ENCODE measurements at regions not wholly inside any gene's neighbourhood (a gene's known extent, or its start where the extent isn't known, plus 50 kb on each side); places are given as distances from the start of the nearest gene placed in this dataset.
"Not testable (repeated sequence)": the region's sequence is repeated elsewhere in the genome, so short reads cannot be mapped to it uniquely, and the experiment has no call there.

GRCh38 chr6:92473056-92473455 lies 946.3 kb downstream of the EPHA7 start:
- DNase-seq, result no peak

DNA sequence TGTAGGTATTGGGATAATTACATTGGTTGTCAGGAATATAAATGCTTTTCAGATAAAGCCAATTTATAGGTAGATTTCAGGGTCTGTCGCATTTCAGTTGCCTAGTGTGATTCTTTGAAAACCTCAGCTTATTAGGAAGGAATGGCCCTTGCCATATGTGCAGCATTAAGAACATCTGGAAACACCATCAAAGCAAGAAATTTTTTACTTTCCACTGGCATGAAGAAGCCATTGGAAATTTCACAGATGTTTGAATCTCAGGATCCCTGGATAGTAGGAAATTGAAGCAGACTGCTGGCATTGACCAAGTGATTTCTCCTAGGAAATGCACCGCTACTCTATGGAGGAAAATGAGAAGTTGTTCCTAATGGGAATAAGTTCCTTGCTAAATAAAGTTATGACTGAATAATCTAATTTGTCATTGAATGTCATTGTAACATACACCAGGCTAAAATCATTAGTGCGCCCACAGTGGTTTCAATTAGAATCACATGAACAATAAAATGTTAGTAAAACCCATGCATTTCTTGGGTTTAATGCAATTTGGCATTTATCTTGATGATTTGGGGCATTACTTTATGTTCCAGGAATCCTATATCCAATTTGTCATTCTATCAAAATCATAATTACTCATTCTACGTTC lies 950.1 kb downstream of the EPHA7 start:
- DNase-seq, result no peak

GRCh38 chr6:92468066-92468465 lies 951.3 kb downstream of the EPHA7 start:
- no peak for DNase-seq

DNA sequence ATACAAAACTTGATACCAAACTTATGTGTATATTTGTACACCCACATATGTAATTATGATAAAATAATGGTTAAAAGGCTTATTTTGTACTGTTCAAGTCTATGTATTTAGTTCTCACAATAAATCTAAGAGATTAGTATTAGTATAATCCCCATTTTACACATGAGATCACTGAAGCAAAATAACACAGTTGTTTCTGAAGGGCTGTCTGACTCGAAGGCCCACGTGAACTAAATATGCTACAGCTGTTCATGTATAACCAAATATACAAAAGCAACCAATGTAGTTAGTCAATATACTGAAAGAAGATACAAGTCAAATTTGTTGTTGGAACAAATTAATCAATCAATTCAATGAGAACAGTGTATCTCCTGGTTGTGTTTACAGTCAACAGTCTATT lies 959.2 kb downstream of the EPHA7 start:
- DNase-seq, result no peak

- no peak for DNase-seq
Observed at GRCh38 chr6:92459606-92460005, 959.8 kb downstream of the EPHA7 start.

- no peak for DNase-seq
Observed at GRCh38 chr6:92446052-92446451, 973.3 kb downstream of the EPHA7 start.

GRCh38 chr6:92433911-92434310 lies 985.4 kb downstream of the EPHA7 start:
- DNase-seq, result no peak

GRCh38 chr6:92431502-92431901 lies 987.9 kb downstream of the EPHA7 start:
- DNase-seq, result no peak

DNA sequence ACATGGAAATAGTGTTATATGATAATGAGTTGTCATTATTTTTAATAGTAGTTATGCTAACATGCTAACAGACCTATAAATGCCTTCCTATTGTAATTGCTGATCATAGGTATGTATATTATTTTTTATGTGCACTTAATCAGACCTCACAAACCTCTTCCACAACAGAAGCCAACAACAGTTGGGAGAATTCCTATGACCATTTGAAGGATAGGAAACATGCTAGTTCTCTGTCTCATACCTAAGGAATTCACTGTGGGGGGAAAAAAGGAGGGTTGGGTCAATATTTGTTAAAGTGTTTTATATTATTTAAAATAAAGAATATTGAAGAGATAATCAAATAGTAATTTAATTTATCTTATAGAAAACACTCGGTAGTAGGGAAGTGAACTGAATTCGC lies 990.9 kb downstream of the EPHA7 start:
- DNase-seq, result no peak

- no peak for DNase-seq
Observed at GRCh38 chr6:92427453-92427852, 991.9 kb downstream of the EPHA7 start.

DNA sequence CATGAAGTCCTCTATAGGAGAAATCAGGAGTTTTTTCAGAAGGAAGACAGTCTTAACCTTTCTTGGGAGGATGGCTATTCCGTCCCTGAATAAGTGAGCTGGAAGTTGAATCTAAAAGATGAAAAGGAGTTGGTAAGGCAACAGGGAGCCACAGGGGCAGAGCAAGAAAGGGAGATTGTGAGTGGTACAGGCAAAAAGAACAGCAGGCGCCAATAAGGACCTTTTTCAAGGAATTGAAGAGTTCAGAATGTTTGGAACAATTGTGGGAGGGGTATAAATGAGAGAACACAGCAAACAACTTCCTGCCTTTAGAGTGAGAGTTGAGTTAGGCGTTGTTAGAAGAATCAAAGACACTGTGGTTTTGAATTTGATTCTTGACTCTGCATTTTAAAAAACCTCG lies 1003.7 kb downstream of the EPHA7 start:
- no peak for DNase-seq

- no peak for DNase-seq
Observed at GRCh38 chr6:92408350-92408749, 1011.0 kb downstream of the EPHA7 start.

GRCh38 chr6:92404281-92404680 lies 1015.1 kb downstream of the EPHA7 start:
- no peak for DNase-seq

DNA sequence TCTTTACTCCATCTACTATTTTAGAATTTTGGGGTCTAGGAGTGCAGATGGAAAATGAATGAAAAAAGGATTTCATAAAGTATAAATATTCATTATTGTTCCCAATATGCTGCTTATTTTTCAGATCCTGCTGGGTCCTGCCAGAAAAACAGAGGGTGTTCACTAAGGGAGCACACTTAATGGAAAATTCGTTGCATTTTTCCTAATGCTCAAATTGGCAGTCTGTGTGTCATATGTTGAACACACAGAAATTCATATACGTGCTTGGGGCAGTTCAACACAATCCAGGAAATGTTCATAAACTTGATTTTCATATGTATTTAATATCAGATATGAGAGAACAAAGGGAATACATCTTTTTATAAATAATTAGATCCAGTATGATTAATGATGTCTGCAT lies 1019.4 kb downstream of the EPHA7 start:
- DNase-seq, result no peak

DNA sequence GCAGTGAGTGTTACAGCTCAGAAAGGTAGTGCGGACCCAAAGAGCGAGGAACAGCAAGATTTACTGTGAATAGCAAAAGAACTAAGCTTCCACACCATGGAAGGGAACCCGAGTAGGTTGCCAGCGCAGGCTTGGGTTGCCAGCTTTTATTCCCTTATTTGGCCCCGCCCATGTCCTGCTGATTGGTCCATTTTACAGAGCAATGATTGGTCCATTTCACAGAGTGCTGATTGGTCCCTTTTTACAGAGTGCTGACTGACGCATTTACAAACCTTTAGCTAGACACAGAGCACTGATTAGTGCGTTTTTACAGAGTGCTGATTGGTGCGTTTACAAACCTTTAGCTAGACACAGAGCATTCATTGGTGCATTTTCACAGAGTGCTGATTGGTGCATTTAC lies 1030.7 kb downstream of the EPHA7 start:
- not testable (repeated sequence) for DNase-seq

DNA sequence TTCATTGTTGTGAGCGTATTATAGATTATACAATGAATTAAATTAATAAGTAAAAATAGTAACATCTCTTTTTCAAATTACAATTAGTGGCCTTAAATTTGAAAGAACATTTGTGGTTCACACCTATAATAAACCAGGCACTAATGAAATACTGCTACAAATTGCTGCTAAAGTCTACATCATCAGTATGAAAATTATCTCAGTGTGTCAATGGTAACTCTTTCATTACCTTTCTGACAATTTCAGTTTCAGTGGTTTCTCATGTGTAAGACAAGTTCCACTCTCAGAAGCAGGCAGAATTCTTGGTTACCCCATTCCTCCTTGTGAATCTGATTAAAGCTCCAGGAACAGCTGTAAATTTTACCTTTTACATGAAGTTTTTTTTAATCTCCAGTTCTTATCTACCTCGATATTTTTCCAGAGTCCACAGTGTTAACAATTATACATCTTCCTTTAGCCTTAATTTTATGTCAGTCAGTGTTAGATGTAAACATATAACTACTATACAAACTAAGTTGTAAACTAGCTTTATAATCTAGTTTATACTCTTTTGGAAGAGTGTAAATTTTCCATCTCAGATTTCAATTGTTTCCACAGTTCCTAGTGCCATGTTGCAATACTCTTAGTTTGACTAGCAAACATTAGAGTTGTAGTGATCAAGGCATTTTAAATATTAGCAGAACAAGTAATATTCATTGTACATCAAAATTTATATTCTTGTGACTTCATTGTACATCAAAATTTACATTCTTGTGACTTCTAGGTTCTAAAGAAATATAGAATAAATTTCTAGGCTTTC lies 1038.4 kb downstream of the EPHA7 start:
- DNase-seq, result no peak

DNA sequence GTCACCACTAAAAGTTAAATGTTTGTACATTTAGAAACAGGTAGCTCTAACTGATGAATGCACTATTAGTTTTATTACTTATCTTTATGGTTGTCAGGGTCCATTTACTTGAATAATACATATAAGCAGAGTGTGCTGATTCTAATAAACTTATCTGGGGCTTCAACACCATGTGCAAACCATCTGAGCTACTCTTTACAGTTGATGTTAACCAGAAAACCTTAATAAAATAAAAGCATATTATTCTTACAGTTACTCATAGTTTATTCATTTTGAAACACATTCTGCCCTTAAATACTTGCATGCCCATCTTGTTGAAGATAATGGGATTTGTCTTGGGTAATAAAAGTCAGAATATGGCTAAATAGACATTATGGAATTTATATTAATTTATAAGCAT lies 1042.2 kb downstream of the EPHA7 start:
- no peak for DNase-seq

GRCh38 chr6:92376691-92377090 lies 1042.7 kb downstream of the EPHA7 start:
- no peak for DNase-seq

DNA sequence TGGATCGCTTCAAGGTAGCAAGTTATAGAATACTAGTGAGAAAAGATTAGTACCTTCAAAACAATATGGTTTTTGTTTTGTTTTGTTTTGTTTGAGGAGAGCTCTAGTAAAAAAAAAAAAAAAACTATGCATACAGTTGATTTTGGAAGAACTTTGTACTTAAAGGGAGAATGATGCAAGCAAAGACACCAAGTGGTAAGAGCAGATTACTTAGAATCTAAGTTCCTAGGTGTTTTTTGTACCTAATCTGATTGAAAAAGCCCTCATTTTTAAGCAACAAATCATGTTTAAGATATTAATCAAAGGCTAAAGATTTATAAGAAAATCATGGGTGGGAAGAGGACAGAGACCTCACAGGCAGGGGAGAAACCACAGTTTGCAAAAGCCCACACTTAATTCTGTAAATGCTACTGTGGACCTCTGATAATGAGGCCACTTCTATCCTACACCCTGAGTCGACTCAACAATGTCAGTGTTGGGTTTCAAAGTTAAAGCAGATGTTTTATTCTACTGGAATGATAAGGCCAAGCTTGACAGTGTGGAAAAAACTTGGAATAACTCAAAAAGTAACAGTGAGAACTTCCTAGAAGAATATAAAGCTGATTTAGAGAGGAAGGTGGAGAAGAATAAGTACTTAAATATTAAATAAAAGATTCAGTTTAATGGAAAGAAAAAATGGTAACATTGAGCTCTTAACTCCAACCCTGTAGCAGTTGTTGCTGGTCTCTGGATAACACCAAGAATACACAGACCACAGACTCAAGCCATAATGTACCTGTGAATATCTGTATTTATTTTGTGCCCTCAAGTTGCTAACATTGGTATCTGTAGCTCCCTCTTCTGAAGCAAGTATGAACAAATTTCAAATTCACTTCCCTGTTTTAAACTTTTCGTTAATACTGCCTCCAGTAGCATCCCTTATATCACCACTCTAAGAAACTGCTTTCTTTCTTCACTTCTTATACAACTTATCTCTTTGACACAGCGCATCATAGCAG lies 1047.8 kb downstream of the EPHA7 start:
- DNase-seq, result no peak

DNA sequence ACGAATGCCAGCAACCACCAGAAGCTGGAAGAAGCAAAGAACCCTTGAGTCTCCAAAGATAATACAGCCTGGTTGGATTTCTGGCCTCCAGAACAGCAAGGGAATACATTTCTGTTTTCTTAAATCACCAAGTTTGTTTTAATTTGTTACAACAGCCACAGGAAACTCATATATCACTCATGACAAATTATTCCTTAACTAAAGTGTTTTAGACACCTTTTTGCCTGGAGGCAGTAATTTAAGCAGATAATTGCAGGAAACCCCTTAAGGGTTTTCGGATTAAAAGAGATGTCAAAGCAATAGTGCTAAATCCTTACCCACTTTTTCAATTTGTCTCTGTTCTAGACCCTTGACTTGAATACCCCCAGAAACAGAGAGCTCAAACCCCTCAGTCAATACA lies 1050.0 kb downstream of the EPHA7 start:
- DNase-seq, result no peak

- no peak for DNase-seq
Observed at GRCh38 chr6:92364948-92365541, 1054.3 kb downstream of the EPHA7 start.

GRCh38 chr6:92363111-92363510 lies 1056.2 kb downstream of the EPHA7 start:
- no peak for DNase-seq

DNA sequence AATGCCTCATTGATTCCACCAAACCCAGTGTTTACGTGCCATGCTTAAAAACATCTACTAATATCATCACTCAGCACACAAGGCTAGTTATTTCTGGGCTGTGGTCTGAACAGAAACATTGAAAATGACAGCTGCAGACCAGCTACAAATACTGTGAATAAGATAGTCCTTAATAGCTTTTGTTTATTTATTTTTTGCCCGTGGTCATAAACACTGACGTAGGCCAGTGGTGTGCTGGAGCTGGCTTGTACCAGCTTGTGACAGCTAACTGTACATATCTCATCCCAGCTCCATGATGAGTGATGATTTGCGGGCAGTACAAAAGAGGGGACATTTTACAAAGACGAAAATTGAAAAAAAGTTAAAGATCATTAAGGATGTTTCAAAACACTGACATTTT lies 1057.0 kb downstream of the EPHA7 start:
- no peak for DNase-seq
